Activated T-helper 1 cell treated with anti-CD3 and anti-CD28 coated beads, Interleukin-12 subunit alpha, Interleukin-12 subunit beta, Interleukin-2, Interleukin-4 antibody, amounts not matched to agents 30 ng/mL and 10 ng/mL and 1 ng/mL, durations not matched to agents 14 hours and 24 hours and 36 hours (primary cell): ENCODE measurements at regions not wholly inside any gene's neighbourhood (a gene's known extent, or its start where the extent isn't known, plus 50 kb on each side); places are given as distances from the start of the nearest gene placed in this dataset.

Experiments
- DNase-seq: peaks from one replicate; pipeline ENCODE4 v3.0.0; 2021; ENCODE audit warnings: low spot score
- H3K27ac Mint-ChIP-seq: one replicate; pipeline ENCODE4 v1.8.0; 2021; ENCODE audit warnings: mild to moderate bottlenecking, mixed read lengths
- H3K27me3 Mint-ChIP-seq: one replicate; pipeline ENCODE4 v1.8.0; 2022; ENCODE audit warnings: mild to moderate bottlenecking, moderate library complexity, mixed read lengths; ENCODE audit not compliant: insufficient read depth
- H3K36me3 Mint-ChIP-seq: one replicate; pipeline ENCODE4 v1.8.0; 2021; ENCODE audit warnings: low read depth, mixed read lengths
- H3K4me1 Mint-ChIP-seq: one replicate; pipeline ENCODE4 v1.8.0; 2021; ENCODE audit warnings: low read depth, mixed read lengths
- H3K4me3 Mint-ChIP-seq: one replicate; pipeline ENCODE4 v1.8.0; 2021; ENCODE audit warnings: mild to moderate bottlenecking, moderate library complexity, mixed read lengths
- H3K9me3 Mint-ChIP-seq: one replicate; pipeline ENCODE4 v1.8.0; 2021; ENCODE audit warnings: mixed read lengths
- intact Hi-C: fragments of 100-400 bp; cut with micrococcal nuclease; formaldehyde crosslinking; loops from one replicate; pipeline ENCODE4 v1.15.1; 2024

- no peak overlapping the region for H3K4me3 Mint-ChIP-seq
- H3K4me1 Mint-ChIP-seq, result peaks cover 6% of the 10 kb centered on the region
- H3K27ac Mint-ChIP-seq, result no peak overlapping the region
- intact Hi-C loops, result no loop called here
- DNase-seq, result no peak
- peaks cover 5% of the 10 kb centered on the region for H3K27me3 Mint-ChIP-seq
- no peaks in the 10 kb centered on the region for H3K36me3 Mint-ChIP-seq
- no peaks in the 10 kb centered on the region for H3K9me3 Mint-ChIP-seq
These were observed 86.5 kb upstream of the GADL1 start for GRCh38 chr3:30980993-30981392.

- no peak for DNase-seq
- intact Hi-C loops, result no loop called here
- H3K27me3 Mint-ChIP-seq, result peaks cover 8% of the 10 kb centered on the region
- peaks cover 6% of the 10 kb centered on the region for H3K4me1 Mint-ChIP-seq
- H3K27ac Mint-ChIP-seq, result no peak overlapping the region
- no peaks in the 10 kb centered on the region for H3K36me3 Mint-ChIP-seq
- H3K9me3 Mint-ChIP-seq, result no peaks in the 10 kb centered on the region
- H3K4me3 Mint-ChIP-seq, result no peak overlapping the region
These were observed 88.1 kb upstream of the GADL1 start for GRCh38 chr3:30982416-30983075.

- intact Hi-C loops, result no loop called here
- Mint-ChIP-seq H3K9me3 (no peaks in the 10 kb centered on the region), H3K27me3 (peaks cover 19% of the 10 kb centered on the region), H3K36me3 (no peaks in the 10 kb centered on the region), H3K4me3 (no peak overlapping the region), H3K27ac (no peak overlapping the region), H3K4me1 (peaks cover 6% of the 10 kb centered on the region)
- DNase-seq, result no peak
These were observed 90.6 kb upstream of the GADL1 start for GRCh38 chr3:30984855-30985749.

GRCh38 chr3:30986551-30986950 lies 92.1 kb upstream of the GADL1 start:
- H3K27me3 Mint-ChIP-seq, result peaks cover 18% of the 10 kb centered on the region
- peaks cover 6% of the 10 kb centered on the region for H3K4me1 Mint-ChIP-seq
- no peak overlapping the region for H3K27ac Mint-ChIP-seq
- no peak for DNase-seq
- H3K9me3 Mint-ChIP-seq, result no peaks in the 10 kb centered on the region
- no peak overlapping the region for H3K4me3 Mint-ChIP-seq
- no peaks in the 10 kb centered on the region for H3K36me3 Mint-ChIP-seq
- intact Hi-C loops, result no loop called here

GRCh38 chr3:30988769-30989168 lies 94.3 kb upstream of the GADL1 start:
- intact Hi-C loops, result no loop called here
- peaks cover 12% of the 10 kb centered on the region for H3K9me3 Mint-ChIP-seq
- H3K36me3 Mint-ChIP-seq, result no peaks in the 10 kb centered on the region
- peaks cover 18% of the 10 kb centered on the region for H3K27me3 Mint-ChIP-seq
- no peak overlapping the region for H3K4me3 Mint-ChIP-seq
- H3K27ac Mint-ChIP-seq, result no peak overlapping the region
- peaks cover 6% of the 10 kb centered on the region for H3K4me1 Mint-ChIP-seq
- DNase-seq, result no peak

- Mint-ChIP-seq H3K36me3 (no peaks in the 10 kb centered on the region), H3K27ac (no peak overlapping the region), H3K9me3 (peaks cover 15% of the 10 kb centered on the region), H3K27me3 (peaks cover 17% of the 10 kb centered on the region), H3K4me1 (peaks cover 5% of the 10 kb centered on the region), H3K4me3 (no peak overlapping the region)
- DNase-seq, result no peak
- intact Hi-C loops, result no loop called here
These were observed 95.0 kb upstream of the GADL1 start for GRCh38 chr3:30989276-30990030.

- H3K4me1 Mint-ChIP-seq, result no peaks in the 10 kb centered on the region
- DNase-seq, result no peak
- no peak overlapping the region for H3K27ac Mint-ChIP-seq
- intact Hi-C loops, result no loop called here
- peaks cover 15% of the 10 kb centered on the region for H3K9me3 Mint-ChIP-seq
- H3K4me3 Mint-ChIP-seq, result no peak overlapping the region
- H3K27me3 Mint-ChIP-seq, result no peaks in the 10 kb centered on the region
- no peaks in the 10 kb centered on the region for H3K36me3 Mint-ChIP-seq
These were observed 102.0 kb upstream of the GADL1 start for GRCh38 chr3:30996467-30996866.

GRCh38 chr3:31002730-31003129 lies 108.3 kb upstream of the GADL1 start:
- DNase-seq, result no peak
- no peak overlapping the region for H3K4me3 Mint-ChIP-seq
- intact Hi-C loops, result no loop called here
- no peaks in the 10 kb centered on the region for H3K4me1 Mint-ChIP-seq
- no peak overlapping the region for H3K27ac Mint-ChIP-seq
- no peaks in the 10 kb centered on the region for H3K9me3 Mint-ChIP-seq
- peaks cover 2% of the 10 kb centered on the region for H3K27me3 Mint-ChIP-seq
- peaks cover 5% of the 10 kb centered on the region for H3K36me3 Mint-ChIP-seq

- peaks cover 2% of the 10 kb centered on the region for H3K27me3 Mint-ChIP-seq
- peaks cover 8% of the 10 kb centered on the region for H3K9me3 Mint-ChIP-seq
- intact Hi-C loops, result no loop called here
- no peak overlapping the region for H3K27ac Mint-ChIP-seq
- peaks cover 4% of the 10 kb centered on the region for H3K4me1 Mint-ChIP-seq
- H3K36me3 Mint-ChIP-seq, result peaks cover 5% of the 10 kb centered on the region
- DNase-seq, result no peak
- no peak overlapping the region for H3K4me3 Mint-ChIP-seq
These were observed 109.7 kb upstream of the GADL1 start for GRCh38 chr3:31004025-31004678.

GRCh38 chr3:31008994-31009393 lies 114.5 kb upstream of the GADL1 start:
- Mint-ChIP-seq H3K27me3 (no peaks in the 10 kb centered on the region), H3K9me3 (peaks cover 12% of the 10 kb centered on the region), H3K27ac (no peak overlapping the region), H3K36me3 (peaks cover 3% of the 10 kb centered on the region), H3K4me3 (no peak overlapping the region), H3K4me1 (peaks cover 5% of the 10 kb centered on the region)
- intact Hi-C loops, result no loop called here
- DNase-seq, result no peak

- H3K27me3 Mint-ChIP-seq, result no peaks in the 10 kb centered on the region
- DNase-seq, result no peak
- peaks cover 10% of the 10 kb centered on the region for H3K4me1 Mint-ChIP-seq
- H3K27ac Mint-ChIP-seq, result no peak overlapping the region
- intact Hi-C loops, result no loop called here
- H3K4me3 Mint-ChIP-seq, result no peak overlapping the region
- H3K36me3 Mint-ChIP-seq, result peaks cover 3% of the 10 kb centered on the region
- peaks cover 12% of the 10 kb centered on the region for H3K9me3 Mint-ChIP-seq
These were observed 115.4 kb upstream of the GADL1 start for GRCh38 chr3:31009881-31010280.

- intact Hi-C loops, result no loop called here
- Mint-ChIP-seq H3K4me1 (peaks cover 14% of the 10 kb centered on the region), H3K9me3 (peaks cover 12% of the 10 kb centered on the region), H3K27ac (no peak overlapping the region), H3K27me3 (no peaks in the 10 kb centered on the region), H3K4me3 (no peak overlapping the region), H3K36me3 (peaks cover 1% of the 10 kb centered on the region)
- no peak for DNase-seq
These were observed 116.0 kb upstream of the GADL1 start for GRCh38 chr3:31010491-31010890.
